ENCODE measurements at regions not wholly inside any gene's neighbourhood (a gene's known extent, or its start where the extent isn't known, plus 50 kb on each side); places are given as distances from the start of the nearest gene placed in this dataset.

DNA sequence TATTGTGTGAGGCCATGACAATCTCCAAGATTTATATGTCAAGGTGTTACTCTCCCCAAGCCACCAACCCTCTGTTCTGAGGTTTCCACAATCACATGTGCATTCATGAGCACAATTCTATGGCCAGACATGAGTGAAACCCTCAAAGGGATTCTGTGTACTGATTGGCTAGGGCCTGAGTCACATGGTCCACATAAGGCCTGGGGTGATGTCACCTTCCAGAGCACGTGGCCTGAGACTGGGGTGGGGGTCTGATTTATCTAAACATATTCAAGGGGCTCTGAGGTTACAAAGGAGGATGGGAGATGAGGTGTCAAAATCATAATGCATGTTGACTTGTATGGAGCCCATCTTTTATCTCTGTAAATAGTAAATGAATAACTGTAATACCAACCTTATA lies 1369.9 kb upstream of the TMEM132C start:
- Histone ChIP-seq H3K36me3 (no peaks in the 10 kb centered on the region), H3K27ac (no peak overlapping the region), H3K9me3 (no peaks in the 10 kb centered on the region), H3K4me1 (no peaks in the 10 kb centered on the region), H3K4me3 (no peak overlapping the region), H3K27me3 (no peaks in the 10 kb centered on the region)
- ATAC-seq (no peak), DNase-seq (no peak)
- in situ Hi-C loops (cut with MboI; ENCODE audit: low sequenced_read_pairs in 4 of 4): no loop called here
- no peak for TF ChIP-seq POLR2A (IDR thresholded peaks at IDR 0.05)
- TF ChIP-seq, protein P1, sequence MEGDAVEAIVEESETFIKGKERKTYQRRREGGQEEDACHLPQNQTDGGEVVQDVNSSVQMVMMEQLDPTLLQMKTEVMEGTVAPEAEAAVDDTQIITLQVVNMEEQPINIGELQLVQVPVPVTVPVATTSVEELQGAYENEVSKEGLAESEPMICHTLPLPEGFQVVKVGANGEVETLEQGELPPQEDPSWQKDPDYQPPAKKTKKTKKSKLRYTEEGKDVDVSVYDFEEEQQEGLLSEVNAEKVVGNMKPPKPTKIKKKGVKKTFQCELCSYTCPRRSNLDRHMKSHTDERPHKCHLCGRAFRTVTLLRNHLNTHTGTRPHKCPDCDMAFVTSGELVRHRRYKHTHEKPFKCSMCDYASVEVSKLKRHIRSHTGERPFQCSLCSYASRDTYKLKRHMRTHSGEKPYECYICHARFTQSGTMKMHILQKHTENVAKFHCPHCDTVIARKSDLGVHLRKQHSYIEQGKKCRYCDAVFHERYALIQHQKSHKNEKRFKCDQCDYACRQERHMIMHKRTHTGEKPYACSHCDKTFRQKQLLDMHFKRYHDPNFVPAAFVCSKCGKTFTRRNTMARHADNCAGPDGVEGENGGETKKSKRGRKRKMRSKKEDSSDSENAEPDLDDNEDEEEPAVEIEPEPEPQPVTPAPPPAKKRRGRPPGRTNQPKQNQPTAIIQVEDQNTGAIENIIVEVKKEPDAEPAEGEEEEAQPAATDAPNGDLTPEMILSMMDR (IDR thresholded peaks at IDR 0.05 in 4 of 5, conservative IDR thresholded peaks at IDR 0.05 in 1 of 5): no peak
- intact Hi-C loops (cut with DNase I; ENCODE audit: low total_unique reads): no loop called here

DNA sequence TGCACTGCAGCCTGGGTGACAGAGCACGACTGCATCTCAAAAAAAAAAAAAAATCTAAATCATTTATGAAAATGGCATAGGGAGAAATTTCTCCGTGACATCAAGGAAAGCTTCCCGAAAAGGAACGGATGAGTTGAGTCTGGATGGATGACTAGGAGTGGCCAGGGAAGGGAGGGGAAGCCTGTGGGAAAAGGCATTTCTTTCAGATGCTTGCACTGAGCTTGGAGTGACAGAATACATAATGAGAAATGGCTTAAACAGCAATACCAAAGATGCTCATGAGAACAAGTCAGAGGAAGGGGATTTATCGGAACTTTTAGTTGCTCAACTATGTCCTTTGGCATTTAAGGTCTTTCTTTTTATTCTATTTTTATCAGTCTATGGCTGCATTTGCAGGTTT lies 1369.2 kb upstream of the TMEM132C start:
- DNase-seq (no peak), ATAC-seq (no peak)
- Histone ChIP-seq H3K4me1 (no peaks in the 10 kb centered on the region), H3K9me3 (no peaks in the 10 kb centered on the region), H3K27me3 (no peaks in the 10 kb centered on the region), H3K4me3 (no peak overlapping the region), H3K27ac (no peak overlapping the region), H3K36me3 (no peaks in the 10 kb centered on the region)
- in situ Hi-C loops (cut with MboI; ENCODE audit: low sequenced_read_pairs in 4 of 4): no loop called here
- intact Hi-C loops (cut with DNase I; ENCODE audit: low total_unique reads): no loop called here
- TF ChIP-seq, protein P1 (IDR thresholded peaks at IDR 0.05 in 4 of 5, conservative IDR thresholded peaks at IDR 0.05 in 1 of 5): no peak
- TF ChIP-seq POLR2A (IDR thresholded peaks at IDR 0.05): no peak

DNA sequence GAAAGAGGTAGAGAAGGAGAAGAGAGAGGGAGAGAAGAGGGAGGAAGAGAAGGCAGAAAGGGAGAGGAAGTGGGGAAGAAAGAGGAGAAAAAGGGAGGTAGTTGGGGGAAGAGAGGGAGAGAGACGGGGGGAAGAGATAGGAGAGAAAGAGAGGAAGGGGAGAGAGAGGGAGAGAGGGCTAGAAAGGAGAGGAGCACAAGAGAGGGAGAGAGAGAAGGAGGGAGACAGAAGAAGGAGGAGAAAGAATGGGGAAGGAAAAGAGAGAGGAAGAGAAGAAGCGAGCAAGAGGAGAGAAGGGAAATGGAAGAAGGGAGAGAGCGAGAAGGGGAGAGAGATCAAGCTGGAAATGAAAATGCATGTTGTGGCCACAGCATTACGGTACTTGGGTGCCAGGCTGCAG lies 1368.4 kb upstream of the TMEM132C start:
- in situ Hi-C loops (cut with MboI; ENCODE audit: low sequenced_read_pairs in 4 of 4) (no loop called here), intact Hi-C loops (cut with DNase I; ENCODE audit: low total_unique reads) (no loop called here)
- no peaks in the 10 kb centered on the region for H3K36me3 ChIP-seq
- ATAC-seq (no peak), DNase-seq (no peak)
- no peaks in the 10 kb centered on the region for H3K27me3 ChIP-seq
- no peak overlapping the region for H3K27ac ChIP-seq
- no peaks in the 10 kb centered on the region for H3K9me3 ChIP-seq
- no peak overlapping the region for H3K4me3 ChIP-seq
- H3K4me1 ChIP-seq: no peaks in the 10 kb centered on the region
- TF ChIP-seq, protein P1 (IDR thresholded peaks at IDR 0.05 in 4 of 5, conservative IDR thresholded peaks at IDR 0.05 in 1 of 5): no peak
- TF ChIP-seq POLR2A (IDR thresholded peaks at IDR 0.05): no peak

DNA sequence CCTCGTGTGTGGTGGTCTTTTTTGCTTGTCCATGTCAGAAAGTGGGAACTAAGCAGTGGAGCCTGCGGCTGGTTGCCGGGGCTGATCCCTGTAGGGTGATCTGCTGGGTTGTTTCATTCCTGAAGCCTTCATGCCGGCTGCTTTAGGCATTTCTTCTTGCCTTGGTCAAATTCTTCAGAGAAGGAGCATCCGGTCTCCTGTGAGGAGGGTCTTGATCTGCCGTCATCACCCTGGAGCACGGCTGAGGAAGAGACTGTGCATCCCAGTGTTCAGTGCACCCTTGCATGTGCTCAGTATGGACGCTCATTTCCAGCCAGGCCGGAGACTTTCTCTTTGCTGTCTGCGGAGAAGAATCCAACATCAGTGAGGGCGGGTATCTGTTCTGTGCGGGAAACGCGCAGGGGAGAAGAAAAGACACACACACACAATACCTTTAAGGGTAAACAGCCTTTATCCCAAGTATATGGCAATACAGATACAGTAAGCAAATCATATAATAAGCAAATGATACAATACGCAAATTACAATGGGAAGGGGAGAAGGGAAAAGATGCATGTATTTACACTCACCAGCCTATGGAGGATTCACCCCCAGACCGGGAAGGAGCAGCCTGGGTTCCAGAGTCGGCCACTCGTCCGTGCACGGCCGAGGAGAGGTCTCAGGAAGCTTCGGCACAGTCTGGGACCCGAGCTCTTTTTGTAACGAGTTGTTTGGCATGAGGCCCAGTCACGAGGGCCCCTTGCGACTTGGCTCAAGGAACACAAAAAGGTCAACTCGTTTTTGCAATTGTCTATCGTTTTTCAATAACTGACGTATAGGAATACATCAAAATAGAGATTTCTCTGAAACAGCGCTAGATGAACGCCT lies 1366.8 kb upstream of the TMEM132C start:
- Histone ChIP-seq H3K27ac (no peak overlapping the region), H3K27me3 (no peaks in the 10 kb centered on the region)
- no peak for DNase-seq

More for the DNA sequence above, 1366.8 kb upstream of the TMEM132C start:
- no peaks in the 10 kb centered on the region for H3K36me3 ChIP-seq
- no peaks in the 10 kb centered on the region for H3K4me1 ChIP-seq
- TF ChIP-seq, protein P1 (IDR thresholded peaks at IDR 0.05 in 4 of 5, conservative IDR thresholded peaks at IDR 0.05 in 1 of 5): no peak
- no peak for TF ChIP-seq POLR2A (IDR thresholded peaks at IDR 0.05)
- H3K4me3 ChIP-seq: no peak overlapping the region
- in situ Hi-C loops (cut with MboI; ENCODE audit: low sequenced_read_pairs in 4 of 4): no loop called here
- intact Hi-C loops (cut with DNase I; ENCODE audit: low total_unique reads): no loop called here
- H3K9me3 ChIP-seq: no peaks in the 10 kb centered on the region
- ATAC-seq: no peak

Measured in gastrocnemius medialis (tissue), 4 donors.